ENCODE measurements at regions not wholly inside any gene's neighbourhood (a gene's known extent, or its start where the extent isn't known, plus 50 kb on each side); places are given as distances from the start of the nearest gene placed in this dataset.

DNA sequence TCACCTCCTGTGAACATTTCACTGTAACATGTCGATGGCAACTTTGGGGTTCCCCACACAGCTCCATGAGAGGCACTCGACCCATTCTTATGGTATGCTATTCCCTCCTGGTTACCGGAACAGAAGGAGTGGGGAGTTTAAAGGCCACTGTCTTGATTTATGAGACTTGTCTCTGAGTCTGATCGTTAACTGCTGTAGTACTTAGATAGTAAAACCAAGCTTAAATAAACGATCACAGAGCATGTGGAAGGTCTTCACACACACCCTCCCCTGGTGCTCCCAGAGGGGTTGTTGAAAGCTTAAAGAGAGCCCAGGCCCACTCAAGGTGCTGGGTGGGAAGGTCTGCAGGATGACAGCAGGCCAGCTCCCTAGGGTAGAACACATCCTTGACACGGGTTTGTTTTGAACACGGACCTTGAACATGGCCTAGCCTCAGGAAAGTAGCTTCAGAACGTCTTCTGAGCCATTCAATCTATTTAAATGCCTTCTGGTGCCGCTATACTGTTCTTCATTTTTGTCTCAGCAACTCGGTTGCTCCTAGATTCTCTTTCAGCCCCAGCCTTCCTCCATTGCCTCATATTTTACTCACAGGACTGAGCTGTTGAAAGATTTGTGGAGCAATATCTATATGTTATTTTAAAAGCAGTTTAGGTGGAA lies 335.3 kb downstream of the FGFR2 start:
- Histone ChIP-seq H3K4me3 (ENCODE audit: insufficient read depth, low read depth, low read length) (no peak overlapping the region), H3K4me2 (ENCODE audit: low read length) (no peak overlapping the region), H3K27me3 (ENCODE audit: insufficient read depth, low read length) (no peaks in the 10 kb centered on the region), H3K9ac (ENCODE audit: low read length) (no peak overlapping the region), H3K79me2 (ENCODE audit: insufficient read depth, low read length) (no peaks in the 10 kb centered on the region), H3K4me1 (ENCODE audit: insufficient read depth, low read length) (no peaks in the 10 kb centered on the region), H3K9me3 (ENCODE audit: insufficient read depth, low read depth, low read length) (peaks cover 5% of the 10 kb centered on the region), H3K36me3 (ENCODE audit: insufficient read depth, low read length) (no peaks in the 10 kb centered on the region), H3K27ac (ENCODE audit: low read depth, low read length) (no peak overlapping the region), H2AFZ (ENCODE audit: low read depth, low read length) (no peak overlapping the region), H4K20me1 (ENCODE audit: insufficient read depth, low read length) (no peaks in the 10 kb centered on the region)
- no peak overlapping the region for H3K4me3 Mint-ChIP-seq (ENCODE audit: unreplicated experiment)
- no peak for DNase-seq (ENCODE audit: low read depth)
- H3K27me3 Mint-ChIP-seq (ENCODE audit: low read depth, unreplicated experiment) = no peaks in the 10 kb centered on the region
- H3K27ac Mint-ChIP-seq (ENCODE audit: unreplicated experiment) = no peak overlapping the region
- H3K4me1 Mint-ChIP-seq (ENCODE audit: low read depth, unreplicated experiment) = no peaks in the 10 kb centered on the region
- no peak for FAIRE-seq
- no peaks in the 10 kb centered on the region for H3K9me3 Mint-ChIP-seq (ENCODE audit: unreplicated experiment)
- no peak for TF ChIP-seq EZH2 (IDR thresholded peaks at IDR 0.05; ENCODE audit: insufficient read depth, low read length)
- TF ChIP-seq, protein P1, sequence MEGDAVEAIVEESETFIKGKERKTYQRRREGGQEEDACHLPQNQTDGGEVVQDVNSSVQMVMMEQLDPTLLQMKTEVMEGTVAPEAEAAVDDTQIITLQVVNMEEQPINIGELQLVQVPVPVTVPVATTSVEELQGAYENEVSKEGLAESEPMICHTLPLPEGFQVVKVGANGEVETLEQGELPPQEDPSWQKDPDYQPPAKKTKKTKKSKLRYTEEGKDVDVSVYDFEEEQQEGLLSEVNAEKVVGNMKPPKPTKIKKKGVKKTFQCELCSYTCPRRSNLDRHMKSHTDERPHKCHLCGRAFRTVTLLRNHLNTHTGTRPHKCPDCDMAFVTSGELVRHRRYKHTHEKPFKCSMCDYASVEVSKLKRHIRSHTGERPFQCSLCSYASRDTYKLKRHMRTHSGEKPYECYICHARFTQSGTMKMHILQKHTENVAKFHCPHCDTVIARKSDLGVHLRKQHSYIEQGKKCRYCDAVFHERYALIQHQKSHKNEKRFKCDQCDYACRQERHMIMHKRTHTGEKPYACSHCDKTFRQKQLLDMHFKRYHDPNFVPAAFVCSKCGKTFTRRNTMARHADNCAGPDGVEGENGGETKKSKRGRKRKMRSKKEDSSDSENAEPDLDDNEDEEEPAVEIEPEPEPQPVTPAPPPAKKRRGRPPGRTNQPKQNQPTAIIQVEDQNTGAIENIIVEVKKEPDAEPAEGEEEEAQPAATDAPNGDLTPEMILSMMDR (IDR thresholded peaks at IDR 0.05; ENCODE audit: insufficient read depth, low read depth, low read length) = no peak
- no peaks in the 10 kb centered on the region for H3K36me3 Mint-ChIP-seq (ENCODE audit: low read depth, unreplicated experiment)

DNA sequence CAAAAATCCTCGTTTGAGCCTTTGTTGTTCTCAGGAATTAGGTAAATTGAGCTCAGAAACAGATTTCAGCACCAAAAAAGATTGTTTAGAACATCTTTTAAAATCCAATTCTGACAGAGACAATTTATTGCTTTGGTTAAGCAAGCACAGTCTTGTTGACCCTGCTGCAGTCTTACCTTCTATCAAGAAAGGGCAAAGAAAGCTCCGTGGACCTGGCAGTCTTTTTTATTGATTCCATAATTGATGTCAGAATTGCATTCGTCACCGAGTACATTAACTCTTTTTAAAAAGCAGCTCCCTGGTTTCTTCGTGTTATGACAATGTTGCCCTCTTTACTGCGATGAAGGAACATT lies 334.8 kb downstream of the FGFR2 start:
- no peaks in the 10 kb centered on the region for H3K36me3 Mint-ChIP-seq (ENCODE audit: low read depth, unreplicated experiment)
- no peaks in the 10 kb centered on the region for H4K20me1 ChIP-seq (ENCODE audit: insufficient read depth, low read length)
- H3K27me3 Mint-ChIP-seq (ENCODE audit: low read depth, unreplicated experiment) = no peaks in the 10 kb centered on the region
- no peak overlapping the region for H3K4me2 ChIP-seq (ENCODE audit: low read length)
- no peak overlapping the region for H3K27ac ChIP-seq (ENCODE audit: low read depth, low read length)
- FAIRE-seq (no peak), DNase-seq (ENCODE audit: low read depth) (no peak)
- H3K4me3 ChIP-seq (ENCODE audit: insufficient read depth, low read depth, low read length) = no peak overlapping the region
- H3K9ac ChIP-seq (ENCODE audit: low read length) = no peak overlapping the region
- no peaks in the 10 kb centered on the region for H3K4me1 Mint-ChIP-seq (ENCODE audit: low read depth, unreplicated experiment)
- H3K79me2 ChIP-seq (ENCODE audit: insufficient read depth, low read length) = no peaks in the 10 kb centered on the region
- H3K4me3 Mint-ChIP-seq (ENCODE audit: unreplicated experiment) = no peak overlapping the region
- no peak overlapping the region for H3K27ac Mint-ChIP-seq (ENCODE audit: unreplicated experiment)
- H3K27me3 ChIP-seq (ENCODE audit: insufficient read depth, low read length) = no peaks in the 10 kb centered on the region
- no peak overlapping the region for H2AFZ ChIP-seq (ENCODE audit: low read depth, low read length)
- H3K9me3 ChIP-seq (ENCODE audit: insufficient read depth, low read depth, low read length) = peaks cover 5% of the 10 kb centered on the region
- H3K4me1 ChIP-seq (ENCODE audit: insufficient read depth, low read length) = no peaks in the 10 kb centered on the region
- no peaks in the 10 kb centered on the region for H3K9me3 Mint-ChIP-seq (ENCODE audit: unreplicated experiment)
- TF ChIP-seq EZH2 (IDR thresholded peaks at IDR 0.05; ENCODE audit: insufficient read depth, low read length) = no peak
- TF ChIP-seq, protein P1 (IDR thresholded peaks at IDR 0.05; ENCODE audit: insufficient read depth, low read depth, low read length) = no peak
- no peaks in the 10 kb centered on the region for H3K36me3 ChIP-seq (ENCODE audit: insufficient read depth, low read length)

DNA sequence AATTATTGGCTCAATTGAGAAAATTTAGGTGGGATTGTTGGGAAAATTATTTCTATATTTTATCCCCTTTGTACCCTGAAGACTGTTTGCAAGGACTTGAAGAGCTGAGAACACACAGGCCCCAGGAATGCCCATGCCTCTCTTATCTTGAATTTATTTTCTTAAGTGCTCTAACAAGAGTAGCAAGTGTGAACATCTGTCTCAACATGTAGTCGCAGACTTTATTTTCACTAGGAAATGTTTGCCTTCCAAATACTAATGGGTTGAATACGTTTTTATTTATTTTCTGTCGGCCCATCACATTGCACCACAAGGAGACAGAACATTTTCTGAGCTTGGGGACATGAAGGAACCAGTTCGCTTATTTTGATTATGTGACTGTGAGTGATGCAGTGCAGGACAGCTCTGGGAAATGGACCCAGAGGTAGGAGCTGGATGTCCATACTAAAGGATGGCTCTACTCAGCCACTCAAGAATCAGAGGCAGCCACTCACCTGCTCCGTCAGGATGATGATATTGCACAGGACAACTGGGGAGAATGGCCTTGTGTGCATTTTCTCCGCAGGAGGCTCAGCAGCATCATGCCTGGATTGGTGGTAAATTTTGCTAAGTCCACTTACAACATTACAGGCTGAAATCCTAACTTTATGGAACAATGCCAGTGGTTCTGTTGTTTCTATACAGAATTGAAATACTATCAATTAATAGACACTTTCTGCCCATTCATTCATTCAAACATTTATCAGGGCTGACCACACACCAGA lies 332.7 kb downstream of the FGFR2 start:
- Histone ChIP-seq H3K27me3 (ENCODE audit: insufficient read depth, low read length) (no peaks in the 10 kb centered on the region), H3K36me3 (ENCODE audit: insufficient read depth, low read length) (no peaks in the 10 kb centered on the region), H3K9me3 (ENCODE audit: insufficient read depth, low read depth, low read length) (peaks cover 5% of the 10 kb centered on the region), H3K4me1 (ENCODE audit: insufficient read depth, low read length) (no peaks in the 10 kb centered on the region), H3K4me2 (ENCODE audit: low read length) (no peak overlapping the region), H2AFZ (ENCODE audit: low read depth, low read length) (no peak overlapping the region), H3K79me2 (ENCODE audit: insufficient read depth, low read length) (no peaks in the 10 kb centered on the region), H3K9ac (ENCODE audit: low read length) (no peak overlapping the region), H4K20me1 (ENCODE audit: insufficient read depth, low read length) (no peaks in the 10 kb centered on the region), H3K27ac (ENCODE audit: low read depth, low read length) (no peak overlapping the region), H3K4me3 (ENCODE audit: insufficient read depth, low read depth, low read length) (no peak overlapping the region)
- Mint-ChIP-seq H3K36me3 (ENCODE audit: low read depth, unreplicated experiment) (no peaks in the 10 kb centered on the region), H3K27me3 (ENCODE audit: low read depth, unreplicated experiment) (no peaks in the 10 kb centered on the region), H3K9me3 (ENCODE audit: unreplicated experiment) (no peaks in the 10 kb centered on the region), H3K4me1 (ENCODE audit: low read depth, unreplicated experiment) (no peaks in the 10 kb centered on the region), H3K4me3 (ENCODE audit: unreplicated experiment) (no peak overlapping the region), H3K27ac (ENCODE audit: unreplicated experiment) (no peak overlapping the region)
- TF ChIP-seq, protein P1 (IDR thresholded peaks at IDR 0.05; ENCODE audit: insufficient read depth, low read depth, low read length) = no peak
- TF ChIP-seq EZH2 (IDR thresholded peaks at IDR 0.05; ENCODE audit: insufficient read depth, low read length) = no peak
- FAIRE-seq = no peak
- DNase-seq (ENCODE audit: low read depth) = no peak

Measured in astrocyte (in vitro differentiated cells and primary cell).